ENCODE measurements at regions not wholly inside any gene's neighbourhood (a gene's known extent, or its start where the extent isn't known, plus 50 kb on each side); places are given as distances from the start of the nearest gene placed in this dataset.

DNA sequence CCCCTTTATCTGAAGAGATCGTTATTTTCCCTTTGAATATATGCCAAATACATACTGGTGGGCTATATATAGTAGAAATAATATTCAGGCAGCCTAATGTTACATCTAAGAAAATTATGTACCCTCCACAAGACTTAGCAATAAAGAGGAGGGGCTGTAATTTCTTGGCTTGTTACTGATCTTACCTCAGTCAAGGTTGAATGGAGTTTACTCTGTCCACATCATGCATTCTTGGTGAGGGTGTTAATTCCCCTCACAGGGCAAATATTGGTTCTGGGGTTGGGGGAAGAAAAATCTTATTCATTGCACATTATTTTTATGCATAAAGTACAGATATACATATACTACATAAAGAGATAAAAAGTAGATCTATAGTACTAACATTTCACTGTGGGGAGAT lies 145.8 kb upstream of the ANK3 start:
- TF ChIP-seq POLR2A (IDR thresholded peaks at IDR 0.05; ENCODE audit: low read depth, low read length) (no peak), POLR2AphosphoS5 (IDR thresholded peaks at IDR 0.05; ENCODE audit: low read depth, low read length) (no peak), TAF1 (IDR thresholded peaks at IDR 0.05; ENCODE audit: low read depth, low read length) (no peak), SPI1 (IDR thresholded peaks at IDR 0.05; ENCODE audit: low read depth, low read length) (no peak)

Measured in GM12891 (cell line).